ENCODE measurements at regions not wholly inside any gene's neighbourhood (a gene's known extent, or its start where the extent isn't known, plus 50 kb on each side); places are given as distances from the start of the nearest gene placed in this dataset.
"Not testable (repeated sequence)": the region's sequence is repeated elsewhere in the genome, so short reads cannot be mapped to it uniquely, and the experiment has no call there.

DNA sequence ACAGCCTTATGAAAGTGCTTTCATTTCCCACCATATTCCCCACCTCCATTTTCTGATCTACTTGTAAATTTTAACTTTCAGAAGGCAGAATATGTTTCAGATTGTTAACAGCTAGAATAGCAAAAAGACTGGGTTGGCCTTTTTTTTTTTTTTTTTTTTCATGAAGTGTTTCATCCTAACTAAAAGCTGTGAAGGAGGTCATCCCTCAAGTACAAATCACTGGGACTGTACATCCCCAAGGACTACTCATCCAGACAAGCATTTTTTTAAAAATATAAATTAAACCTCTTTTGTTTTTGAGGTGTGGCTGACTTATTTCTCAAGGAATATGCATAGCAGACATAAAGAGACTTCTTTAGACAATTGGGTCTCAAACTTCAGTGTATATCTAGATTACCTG, 542.1 kb upstream of the TUSC1 start:
- Histone ChIP-seq H3K4me2 (ENCODE audit: low read length) (no peak overlapping the region), H4K20me1 (ENCODE audit: insufficient read depth, low read length) (no peaks in the 10 kb centered on the region), H3K4me1 (ENCODE audit: insufficient read depth, low read length, poor library complexity, severe bottlenecking) (no peaks in the 10 kb centered on the region), H3K9me3 (ENCODE audit: low read length) (no peaks in the 10 kb centered on the region), H3K79me2 (ENCODE audit: insufficient read depth, low read depth, low read length) (no peaks in the 10 kb centered on the region), H2AFZ (ENCODE audit: low read length) (no peak overlapping the region), H3K27ac (ENCODE audit: low read depth, low read length, poor library complexity, severe bottlenecking) (no peak overlapping the region), H3K9me2 (ENCODE audit: insufficient read depth, low read length) (no peaks in the 10 kb centered on the region), H3K36me3 (ENCODE audit: insufficient read depth, low read length) (no peaks in the 10 kb centered on the region), H3K4me3 (ENCODE audit: low read depth, low read length, poor library complexity, severe bottlenecking) (no peak overlapping the region)
- DNase-seq (ENCODE audit: low spot score), result no peak
- ChIA-PET CTCF (ENCODE audit: unreplicated experiment) (no interaction called here), POLR2A (no interaction called here)
- no TSS peak for BruUV-seq (replicated peaks)
- intact Hi-C loops (cut with micrococcal nuclease; ENCODE audit: unreplicated experiment), result no loop called here
- no peak for TF ChIP-seq EZH2phosphoT487 (IDR thresholded peaks at IDR 0.05; ENCODE audit: borderline replicate concordance, low read depth, low read length)
- TF ChIP-seq, protein P1, sequence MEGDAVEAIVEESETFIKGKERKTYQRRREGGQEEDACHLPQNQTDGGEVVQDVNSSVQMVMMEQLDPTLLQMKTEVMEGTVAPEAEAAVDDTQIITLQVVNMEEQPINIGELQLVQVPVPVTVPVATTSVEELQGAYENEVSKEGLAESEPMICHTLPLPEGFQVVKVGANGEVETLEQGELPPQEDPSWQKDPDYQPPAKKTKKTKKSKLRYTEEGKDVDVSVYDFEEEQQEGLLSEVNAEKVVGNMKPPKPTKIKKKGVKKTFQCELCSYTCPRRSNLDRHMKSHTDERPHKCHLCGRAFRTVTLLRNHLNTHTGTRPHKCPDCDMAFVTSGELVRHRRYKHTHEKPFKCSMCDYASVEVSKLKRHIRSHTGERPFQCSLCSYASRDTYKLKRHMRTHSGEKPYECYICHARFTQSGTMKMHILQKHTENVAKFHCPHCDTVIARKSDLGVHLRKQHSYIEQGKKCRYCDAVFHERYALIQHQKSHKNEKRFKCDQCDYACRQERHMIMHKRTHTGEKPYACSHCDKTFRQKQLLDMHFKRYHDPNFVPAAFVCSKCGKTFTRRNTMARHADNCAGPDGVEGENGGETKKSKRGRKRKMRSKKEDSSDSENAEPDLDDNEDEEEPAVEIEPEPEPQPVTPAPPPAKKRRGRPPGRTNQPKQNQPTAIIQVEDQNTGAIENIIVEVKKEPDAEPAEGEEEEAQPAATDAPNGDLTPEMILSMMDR (conservative IDR thresholded peaks at IDR 0.05; ENCODE audit: low read length), result no peak

DNA sequence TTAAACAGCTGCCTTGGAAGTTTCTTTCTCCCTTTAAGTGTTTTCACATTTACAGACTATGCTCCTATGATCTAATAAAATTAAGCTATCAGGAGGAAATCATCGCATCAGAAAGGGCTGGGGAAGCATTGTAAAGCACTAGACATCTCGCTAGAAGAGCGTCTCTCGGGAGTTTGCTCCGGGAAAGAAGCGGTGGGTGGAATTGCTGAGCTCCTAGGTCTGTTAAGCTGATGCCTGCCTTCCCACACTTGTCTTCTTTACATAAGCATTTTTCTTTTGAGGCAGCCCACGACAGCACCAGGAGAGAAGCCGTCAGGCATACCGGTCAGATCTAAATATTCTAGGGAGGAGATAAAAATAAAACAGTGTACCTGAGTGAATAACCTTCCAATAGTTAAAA, 541.7 kb upstream of the TUSC1 start:
- DNase-seq (ENCODE audit: low spot score), result no peak
- CTCF ChIA-PET (ENCODE audit: unreplicated experiment), result no interaction called here
- Histone ChIP-seq H3K27ac (ENCODE audit: low read depth, low read length, poor library complexity, severe bottlenecking) (no peak overlapping the region), H2AFZ (ENCODE audit: low read length) (no peak overlapping the region), H4K20me1 (ENCODE audit: insufficient read depth, low read length) (no peaks in the 10 kb centered on the region), H3K79me2 (ENCODE audit: insufficient read depth, low read depth, low read length) (no peaks in the 10 kb centered on the region), H3K4me1 (ENCODE audit: insufficient read depth, low read length, poor library complexity, severe bottlenecking) (no peaks in the 10 kb centered on the region), H3K9me2 (ENCODE audit: insufficient read depth, low read length) (no peaks in the 10 kb centered on the region), H3K36me3 (ENCODE audit: insufficient read depth, low read length) (no peaks in the 10 kb centered on the region), H3K9me3 (ENCODE audit: low read length) (no peaks in the 10 kb centered on the region), H3K4me3 (ENCODE audit: low read depth, low read length, poor library complexity, severe bottlenecking) (no peak overlapping the region), H3K4me2 (ENCODE audit: low read length) (no peak overlapping the region)
- no TSS peak for BruUV-seq (replicated peaks)
- TF ChIP-seq, protein P1 (conservative IDR thresholded peaks at IDR 0.05; ENCODE audit: low read length), result no peak
- TF ChIP-seq EZH2phosphoT487 (IDR thresholded peaks at IDR 0.05; ENCODE audit: borderline replicate concordance, low read depth, low read length), result no peak
- POLR2A ChIA-PET, result no interaction called here
- intact Hi-C loops (cut with micrococcal nuclease; ENCODE audit: unreplicated experiment), result no loop called here

GRCh38 chr9:26216702-26217101, 538.5 kb upstream of the TUSC1 start:
- Histone ChIP-seq H4K20me1 (ENCODE audit: insufficient read depth, low read length) (no peaks in the 10 kb centered on the region), H3K9me3 (ENCODE audit: low read length) (no peaks in the 10 kb centered on the region), H3K9me2 (ENCODE audit: insufficient read depth, low read length) (no peaks in the 10 kb centered on the region), H3K4me2 (ENCODE audit: low read length) (no peak overlapping the region), H3K4me1 (ENCODE audit: insufficient read depth, low read length, poor library complexity, severe bottlenecking) (no peaks in the 10 kb centered on the region), H3K27ac (ENCODE audit: low read depth, low read length, poor library complexity, severe bottlenecking) (no peak overlapping the region), H3K79me2 (ENCODE audit: insufficient read depth, low read depth, low read length) (no peaks in the 10 kb centered on the region), H2AFZ (ENCODE audit: low read length) (no peak overlapping the region), H3K4me3 (ENCODE audit: low read depth, low read length, poor library complexity, severe bottlenecking) (no peak overlapping the region), H3K36me3 (ENCODE audit: insufficient read depth, low read length) (no peaks in the 10 kb centered on the region)
- POLR2A ChIA-PET, result no interaction called here
- TF ChIP-seq, protein P1 (conservative IDR thresholded peaks at IDR 0.05; ENCODE audit: low read length), result no peak
- TF ChIP-seq EZH2phosphoT487 (IDR thresholded peaks at IDR 0.05; ENCODE audit: borderline replicate concordance, low read depth, low read length), result no peak
- intact Hi-C loops (cut with micrococcal nuclease; ENCODE audit: unreplicated experiment), result no loop called here
- no peak for DNase-seq (ENCODE audit: low spot score)
- BruUV-seq (replicated peaks), result no TSS peak
- CTCF ChIA-PET (ENCODE audit: unreplicated experiment), result no interaction called here

DNA sequence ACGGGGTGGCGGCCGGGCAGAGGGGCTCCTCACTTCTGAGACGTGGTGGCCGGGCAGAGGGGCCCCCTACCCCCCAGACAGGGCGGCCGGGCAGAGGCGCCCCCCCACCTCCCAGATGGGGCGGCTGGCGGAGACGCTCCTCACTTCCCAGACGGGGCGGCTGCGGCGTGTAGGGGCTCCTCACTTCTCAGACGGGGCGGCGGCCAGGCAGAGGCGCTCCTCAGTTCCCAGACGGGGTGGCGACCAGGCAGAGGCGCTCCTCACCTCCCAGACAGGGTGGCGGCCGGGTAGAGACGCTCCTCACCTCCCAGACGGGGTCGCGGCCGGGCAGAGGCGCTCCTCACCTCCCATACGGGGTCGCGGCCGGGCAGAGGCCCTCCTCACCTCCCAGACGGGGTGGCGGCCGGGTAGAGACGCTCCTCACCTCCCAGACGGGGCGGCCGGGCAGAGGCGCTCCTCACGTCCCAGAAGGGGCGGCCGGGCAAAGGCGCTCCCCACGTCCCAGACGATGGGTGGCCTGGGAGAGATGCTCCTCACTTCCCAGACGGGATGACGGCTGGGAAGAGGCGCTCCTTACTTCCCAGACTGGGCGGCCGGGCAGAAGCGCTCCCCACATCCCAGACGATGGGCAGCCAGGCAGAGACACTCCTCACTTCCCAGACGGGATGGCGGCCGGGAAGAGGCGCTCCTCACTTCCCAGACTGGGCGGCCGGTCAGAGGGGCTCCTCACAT, 536.6 kb upstream of the TUSC1 start:
- H3K79me2 ChIP-seq (ENCODE audit: insufficient read depth, low read depth, low read length); H3K36me3 ChIP-seq (ENCODE audit: insufficient read depth, low read length): not testable (repeated sequence)

More for the DNA sequence above, 536.6 kb upstream of the TUSC1 start:
- H4K20me1 ChIP-seq (ENCODE audit: insufficient read depth, low read length); intact Hi-C loops (cut with micrococcal nuclease; ENCODE audit: unreplicated experiment); H3K9me2 ChIP-seq (ENCODE audit: insufficient read depth, low read length); DNase-seq (ENCODE audit: low spot score); H3K4me1 ChIP-seq (ENCODE audit: insufficient read depth, low read length, poor library complexity, severe bottlenecking); H3K4me3 ChIP-seq (ENCODE audit: low read depth, low read length, poor library complexity, severe bottlenecking); H3K27ac ChIP-seq (ENCODE audit: low read depth, low read length, poor library complexity, severe bottlenecking); CTCF ChIA-PET (ENCODE audit: unreplicated experiment); H3K4me2 ChIP-seq (ENCODE audit: low read length); BruUV-seq (replicated peaks); POLR2A ChIA-PET; H3K9me3 ChIP-seq (ENCODE audit: low read length); H2AFZ ChIP-seq (ENCODE audit: low read length): not testable (repeated sequence)

Data from OCI-LY7 (cell line).